T-helper 1 cell (primary cell): ENCODE measurements at regions not wholly inside any gene's neighbourhood (a gene's known extent, or its start where the extent isn't known, plus 50 kb on each side); places are given as distances from the start of the nearest gene placed in this dataset.
A peak's percentile ranks its signal among the peaks of the same experiment; 100 is the strongest.
"Not testable (repeated sequence)": the region's sequence is repeated elsewhere in the genome, so short reads cannot be mapped to it uniquely, and the experiment has no call there.

Source experiments
- DNase-seq, 5 donors: peaks; one replicate each; pipeline ENCODE4 v3.0.0-alpha.2; 2012 to 2020

GRCh38 chr1:98575955-98576354 lies 85.6 kb upstream of the SNX7 start:
- DNase-seq, result no peak

- DNase-seq, result no peak
Observed at GRCh38 chr1:98565951-98566350, 95.6 kb upstream of the SNX7 start.

- no peak for DNase-seq
Observed at GRCh38 chr1:98559291-98559690, 102.2 kb upstream of the SNX7 start.

GRCh38 chr1:98557895-98558294 lies 103.6 kb upstream of the SNX7 start:
- DNase-seq, result no peak

- DNase-seq, result peak in 1 of 5 donors; percentile 1
Observed at GRCh38 chr1:98556521-98557158, 104.9 kb upstream of the SNX7 start.

GRCh38 chr1:98555814-98556213 lies 105.7 kb upstream of the SNX7 start:
- DNase-seq, result no peak

GRCh38 chr1:98552576-98553074 lies 108.9 kb upstream of the SNX7 start:
- not testable (repeated sequence) for DNase-seq

- no peak for DNase-seq
Observed at GRCh38 chr1:98550076-98550475, 111.4 kb upstream of the SNX7 start.

GRCh38 chr1:98546319-98546718 lies 115.2 kb upstream of the SNX7 start:
- DNase-seq, result no peak

- no peak for DNase-seq
Observed at GRCh38 chr1:98538106-98538505, 123.4 kb upstream of the SNX7 start.

- DNase-seq, result no peak
Observed at GRCh38 chr1:98523256-98523655, 138.3 kb upstream of the SNX7 start.

GRCh38 chr1:98516306-98516705 lies 145.2 kb upstream of the SNX7 start:
- no peak for DNase-seq

- DNase-seq, result no peak
Observed at GRCh38 chr1:98515744-98516143, 145.8 kb upstream of the SNX7 start.

- DNase-seq, result not testable (repeated sequence)
Observed at GRCh38 chr1:98512216-98512615, 149.3 kb upstream of the SNX7 start.

GRCh38 chr1:98503771-98504170 lies 157.8 kb upstream of the SNX7 start:
- no peak for DNase-seq

- DNase-seq, result no peak
Observed at GRCh38 chr1:98502937-98503336, 158.6 kb upstream of the SNX7 start.

GRCh38 chr1:98500324-98500723 lies 161.2 kb upstream of the SNX7 start:
- DNase-seq, result no peak

- DNase-seq, result no peak
Observed at GRCh38 chr1:98498651-98499050, 162.9 kb upstream of the SNX7 start.

- no peak for DNase-seq
Observed at GRCh38 chr1:98497497-98497896, 164.0 kb upstream of the SNX7 start.

GRCh38 chr1:98496256-98496995 lies 165.1 kb upstream of the SNX7 start:
- no peak for DNase-seq

- no peak for DNase-seq
Observed at GRCh38 chr1:98493469-98493868, 168.1 kb upstream of the SNX7 start.

GRCh38 chr1:98490099-98490498 lies 171.4 kb upstream of the SNX7 start:
- DNase-seq, result no peak

GRCh38 chr1:98487620-98488019 lies 173.9 kb upstream of the SNX7 start:
- DNase-seq, result no peak

GRCh38 chr1:98482611-98483010 lies 178.9 kb upstream of the SNX7 start:
- DNase-seq, result no peak
